ENCODE measurements at regions not wholly inside any gene's neighbourhood (a gene's known extent, or its start where the extent isn't known, plus 50 kb on each side); places are given as distances from the start of the nearest gene placed in this dataset.

DNA sequence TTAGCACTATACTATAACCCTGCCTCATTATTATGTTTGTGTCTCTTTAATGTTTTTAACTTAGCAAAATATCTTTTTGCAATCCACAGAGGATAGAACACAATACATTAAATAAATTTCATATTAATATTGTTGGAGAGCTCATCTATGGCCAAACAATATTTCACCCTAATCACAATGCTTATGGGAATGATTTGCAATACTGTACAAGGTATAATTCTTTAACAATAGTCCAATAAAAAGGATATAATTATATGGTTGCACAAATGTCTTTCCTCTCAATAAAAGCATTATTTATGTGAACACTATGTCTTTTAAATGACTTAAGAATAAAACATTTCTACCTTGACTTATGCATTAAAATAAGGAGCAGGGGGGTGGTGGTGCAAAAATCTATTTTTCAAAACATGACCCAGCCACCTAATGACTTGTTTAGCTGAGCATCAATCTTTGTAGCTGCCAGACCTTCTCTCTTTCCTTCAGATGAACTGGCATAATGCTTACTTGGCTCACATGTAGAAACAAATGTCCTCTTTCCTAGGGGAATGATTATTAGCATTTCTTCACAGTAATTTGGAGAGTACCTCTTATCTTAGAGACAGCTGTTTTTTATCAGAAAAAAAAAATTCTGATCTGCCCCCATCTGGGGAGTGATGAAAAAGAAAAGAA, 1933.6 kb upstream of the LRRTM1 start:
- ATAC-seq = no peak
- intact Hi-C loops (cut with micrococcal nuclease) = no loop called here
- peaks cover 8 to 12% of the 10 kb centered on the region in 2 donors for H3K9me3 Mint-ChIP-seq

DNA sequence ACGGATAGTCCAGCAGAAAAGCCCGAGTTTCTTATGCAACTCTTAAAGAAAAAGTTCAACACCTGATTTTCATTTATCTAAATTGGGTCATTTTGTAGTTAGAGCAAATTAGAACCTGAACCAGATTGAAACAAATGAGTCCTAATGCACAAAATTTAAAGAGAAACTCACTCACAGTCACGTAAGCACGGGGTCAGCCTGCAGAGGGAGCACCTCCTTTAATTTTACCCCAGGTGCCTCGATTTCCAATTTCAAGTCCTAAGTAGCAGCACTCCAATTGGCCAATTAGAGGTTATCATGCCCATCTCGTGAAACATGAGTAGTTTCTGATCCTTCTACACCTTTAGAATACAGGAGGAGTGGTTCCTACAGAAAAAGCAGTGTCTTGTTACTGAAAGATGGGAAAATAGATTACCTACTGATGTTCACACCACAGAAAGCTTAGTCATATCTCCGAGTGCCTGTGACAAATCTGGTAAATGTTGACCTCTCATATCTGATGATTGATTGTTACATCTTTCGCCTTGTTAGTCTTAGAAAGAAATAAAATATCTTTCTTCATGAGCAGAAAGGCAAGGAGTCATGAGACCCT, 1929.8 kb upstream of the LRRTM1 start:
- Mint-ChIP-seq H3K36me3 (peaks cover 8% of the 10 kb centered on the region), H3K27me3 (ENCODE audit: low read depth in 2 of 2) (no peaks in the 10 kb centered on the region), H3K4me3 (no peak overlapping the region), H3K27ac (no peak overlapping the region), H3K9me3 (peaks cover 5 to 8% of the 10 kb centered on the region in 2 donors), H3K4me1 (peaks cover 0 to 11% of the 10 kb centered on the region in 2 donors)
- Histone ChIP-seq H3K4me3 (ENCODE audit: low read length) (no peak overlapping the region), H3K9me3 (ENCODE audit: control insufficient read depth, insufficient read depth, low read length) (peaks cover 4% of the 10 kb centered on the region), H3K27ac (ENCODE audit: low read length) (no peak overlapping the region), H3K36me3 (ENCODE audit: control insufficient read depth, insufficient read depth, low read length) (no peaks in the 10 kb centered on the region), H3K4me1 (ENCODE audit: control insufficient read depth, insufficient read depth, low read length) (no peaks in the 10 kb centered on the region), H3K27me3 (ENCODE audit: control insufficient read depth, insufficient read depth, low read length) (no peaks in the 10 kb centered on the region)
- no peak for ATAC-seq
- no peak for DNase-seq
- 78% methylated on average over 7 of the region's 8 CpGs for WGBS (ENCODE audit: insufficient coverage)
- TF ChIP-seq, protein P1, sequence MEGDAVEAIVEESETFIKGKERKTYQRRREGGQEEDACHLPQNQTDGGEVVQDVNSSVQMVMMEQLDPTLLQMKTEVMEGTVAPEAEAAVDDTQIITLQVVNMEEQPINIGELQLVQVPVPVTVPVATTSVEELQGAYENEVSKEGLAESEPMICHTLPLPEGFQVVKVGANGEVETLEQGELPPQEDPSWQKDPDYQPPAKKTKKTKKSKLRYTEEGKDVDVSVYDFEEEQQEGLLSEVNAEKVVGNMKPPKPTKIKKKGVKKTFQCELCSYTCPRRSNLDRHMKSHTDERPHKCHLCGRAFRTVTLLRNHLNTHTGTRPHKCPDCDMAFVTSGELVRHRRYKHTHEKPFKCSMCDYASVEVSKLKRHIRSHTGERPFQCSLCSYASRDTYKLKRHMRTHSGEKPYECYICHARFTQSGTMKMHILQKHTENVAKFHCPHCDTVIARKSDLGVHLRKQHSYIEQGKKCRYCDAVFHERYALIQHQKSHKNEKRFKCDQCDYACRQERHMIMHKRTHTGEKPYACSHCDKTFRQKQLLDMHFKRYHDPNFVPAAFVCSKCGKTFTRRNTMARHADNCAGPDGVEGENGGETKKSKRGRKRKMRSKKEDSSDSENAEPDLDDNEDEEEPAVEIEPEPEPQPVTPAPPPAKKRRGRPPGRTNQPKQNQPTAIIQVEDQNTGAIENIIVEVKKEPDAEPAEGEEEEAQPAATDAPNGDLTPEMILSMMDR (IDR thresholded peaks at IDR 0.05) = no peak
- intact Hi-C loops (cut with micrococcal nuclease) = no loop called here

More for the DNA sequence above, 1933.6 kb upstream of the LRRTM1 start:
- Mint-ChIP-seq H3K36me3 (no peaks in the 10 kb centered on the region), H3K4me1 (peaks cover 0 to 29% of the 10 kb centered on the region in 2 donors), H3K4me3 (no peak overlapping the region), H3K27ac (no peak overlapping the region), H3K27me3 (ENCODE audit: low read depth in 2 of 2) (no peaks in the 10 kb centered on the region)
- no peaks in the 10 kb centered on the region for H3K27me3 ChIP-seq (ENCODE audit: control insufficient read depth, insufficient read depth, low read length)
- TF ChIP-seq, protein P1 (IDR thresholded peaks at IDR 0.05) = no peak
- no peak overlapping the region for H3K27ac ChIP-seq (ENCODE audit: low read length)
- DNase-seq = no peak
- no peaks in the 10 kb centered on the region for H3K36me3 ChIP-seq (ENCODE audit: control insufficient read depth, insufficient read depth, low read length)
- no peaks in the 10 kb centered on the region for H3K4me1 ChIP-seq (ENCODE audit: control insufficient read depth, insufficient read depth, low read length)
- peaks cover 4% of the 10 kb centered on the region for H3K9me3 ChIP-seq (ENCODE audit: control insufficient read depth, insufficient read depth, low read length)
- no peak overlapping the region for H3K4me3 ChIP-seq (ENCODE audit: low read length)

DNA sequence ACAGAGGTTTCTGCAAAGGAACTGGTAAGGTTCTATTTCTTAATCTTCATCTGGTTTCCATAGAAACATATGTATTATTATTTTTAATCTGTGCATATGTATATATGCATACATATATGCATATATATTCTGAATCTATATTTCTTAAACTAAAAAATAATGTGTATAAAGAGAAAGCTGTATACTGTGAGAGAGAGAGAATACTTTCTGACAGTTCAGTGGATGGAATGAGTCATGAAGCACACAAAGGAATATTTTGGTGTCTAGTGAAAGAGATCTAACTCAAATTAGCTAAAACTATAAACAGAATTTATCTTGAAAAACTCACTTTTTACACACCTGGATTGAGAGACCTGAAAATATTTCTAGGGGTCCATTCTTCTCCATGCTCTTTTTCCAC, 1929.3 kb upstream of the LRRTM1 start:
- H3K4me1 Mint-ChIP-seq = peaks cover 0 to 5% of the 10 kb centered on the region in 2 donors
- peaks cover 4% of the 10 kb centered on the region for H3K9me3 ChIP-seq (ENCODE audit: control insufficient read depth, insufficient read depth, low read length)
- H3K36me3 Mint-ChIP-seq = peaks cover 11% of the 10 kb centered on the region
- no peaks in the 10 kb centered on the region for H3K4me1 ChIP-seq (ENCODE audit: control insufficient read depth, insufficient read depth, low read length)
- no peak overlapping the region for H3K27ac ChIP-seq (ENCODE audit: low read length)
- H3K27me3 ChIP-seq (ENCODE audit: control insufficient read depth, insufficient read depth, low read length) = no peaks in the 10 kb centered on the region
- ATAC-seq = no peak
- no peak overlapping the region for H3K4me3 Mint-ChIP-seq
- H3K36me3 ChIP-seq (ENCODE audit: control insufficient read depth, insufficient read depth, low read length) = no peaks in the 10 kb centered on the region
- H3K27me3 Mint-ChIP-seq (ENCODE audit: low read depth in 2 of 2) = no peaks in the 10 kb centered on the region
- H3K27ac Mint-ChIP-seq = no peak overlapping the region
- H3K4me3 ChIP-seq (ENCODE audit: low read length) = no peak overlapping the region
- no peak for DNase-seq
- peaks cover 5 to 8% of the 10 kb centered on the region in 2 donors for H3K9me3 Mint-ChIP-seq
- intact Hi-C loops (cut with micrococcal nuclease) = no loop called here
- TF ChIP-seq, protein P1 (IDR thresholded peaks at IDR 0.05) = no peak

DNA sequence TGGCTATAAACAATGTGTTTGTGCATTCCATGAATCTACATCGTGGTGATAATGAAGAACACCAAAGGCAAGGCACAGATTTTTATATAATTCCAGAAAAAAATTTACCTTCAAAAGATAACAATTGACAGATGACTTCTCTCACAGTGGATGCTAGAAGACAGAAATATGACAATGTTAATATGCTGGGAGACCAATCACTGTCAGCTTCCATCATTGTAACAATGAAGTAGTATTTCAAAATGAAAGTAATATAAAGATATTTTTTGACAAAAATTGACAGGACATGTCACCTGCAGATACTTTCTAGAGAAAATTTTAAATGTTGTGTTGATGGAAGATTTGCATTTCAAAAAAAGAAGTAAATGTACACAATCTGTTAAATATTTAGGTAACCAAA, 1925.9 kb upstream of the LRRTM1 start:
- Mint-ChIP-seq H3K4me1 (no peaks in the 10 kb centered on the region), H3K4me3 (no peak overlapping the region), H3K9me3 (peaks cover 3 to 6% of the 10 kb centered on the region in 2 donors), H3K27ac (no peak overlapping the region), H3K27me3 (ENCODE audit: low read depth in 2 of 2) (no peaks in the 10 kb centered on the region), H3K36me3 (peaks cover 11% of the 10 kb centered on the region)
- peaks cover 4% of the 10 kb centered on the region for H3K9me3 ChIP-seq (ENCODE audit: control insufficient read depth, insufficient read depth, low read length)
- intact Hi-C loops (cut with micrococcal nuclease) = no loop called here
- no peaks in the 10 kb centered on the region for H3K27me3 ChIP-seq (ENCODE audit: control insufficient read depth, insufficient read depth, low read length)
- H3K36me3 ChIP-seq (ENCODE audit: control insufficient read depth, insufficient read depth, low read length) = no peaks in the 10 kb centered on the region
- 40% methylated on average over 1 of the region's 1 CpG for WGBS (ENCODE audit: insufficient coverage)
- no peak for DNase-seq
- H3K4me3 ChIP-seq (ENCODE audit: low read length) = no peak overlapping the region
- ATAC-seq = no peak
- no peak overlapping the region for H3K27ac ChIP-seq (ENCODE audit: low read length)
- TF ChIP-seq, protein P1 (IDR thresholded peaks at IDR 0.05) = no peak
- no peaks in the 10 kb centered on the region for H3K4me1 ChIP-seq (ENCODE audit: control insufficient read depth, insufficient read depth, low read length)

Measured in natural killer cell (primary cell).